AG08396 (cell line): ENCODE measurements at regions not wholly inside any gene's neighbourhood (a gene's known extent, or its start where the extent isn't known, plus 50 kb on each side); places are given as distances from the start of the nearest gene placed in this dataset.

Experiments
- DNase-seq: peaks from one replicate; pipeline ENCODE4 v3.0.0; 2012; ENCODE audit warnings: low spot score, mixed read lengths

DNA sequence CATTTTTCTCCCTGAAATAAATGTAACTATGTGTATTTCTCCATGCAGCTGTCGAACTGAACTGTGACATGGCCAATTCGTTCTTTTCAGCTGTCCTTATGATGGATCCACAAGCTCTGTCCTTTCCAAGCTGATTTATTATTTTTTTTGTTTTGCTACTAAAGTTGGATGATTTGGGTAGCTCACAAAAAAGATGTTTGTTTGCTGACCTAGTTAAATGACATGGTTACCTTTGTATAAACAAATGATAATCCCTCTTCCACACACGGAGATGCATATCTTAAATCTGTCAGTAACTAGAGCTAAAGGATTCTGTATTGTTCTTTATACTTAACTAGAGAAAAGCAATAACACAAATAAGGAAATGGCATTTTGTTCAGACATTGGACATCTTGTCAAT lies 884.3 kb upstream of the PCDH20 start:
- no peak for DNase-seq

DNA sequence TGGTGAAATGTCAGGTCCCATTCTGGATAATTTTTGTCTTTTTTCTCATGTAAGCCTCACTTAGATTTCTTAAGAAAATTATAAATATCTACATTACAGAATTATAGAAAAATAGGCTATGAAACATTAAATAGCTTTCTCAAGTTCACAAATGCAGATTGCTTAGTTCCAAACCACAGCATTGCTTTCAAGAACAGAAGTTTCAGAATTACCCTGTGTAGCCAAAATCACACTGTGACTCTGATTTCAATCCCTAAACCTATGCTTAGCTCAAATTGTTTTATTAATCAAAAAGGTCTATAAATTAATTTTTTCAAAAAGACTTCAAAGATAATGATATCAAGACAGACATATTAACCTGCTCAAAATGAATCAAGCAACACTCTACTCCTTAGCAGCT lies 881.2 kb upstream of the PCDH20 start:
- no peak for DNase-seq

DNA sequence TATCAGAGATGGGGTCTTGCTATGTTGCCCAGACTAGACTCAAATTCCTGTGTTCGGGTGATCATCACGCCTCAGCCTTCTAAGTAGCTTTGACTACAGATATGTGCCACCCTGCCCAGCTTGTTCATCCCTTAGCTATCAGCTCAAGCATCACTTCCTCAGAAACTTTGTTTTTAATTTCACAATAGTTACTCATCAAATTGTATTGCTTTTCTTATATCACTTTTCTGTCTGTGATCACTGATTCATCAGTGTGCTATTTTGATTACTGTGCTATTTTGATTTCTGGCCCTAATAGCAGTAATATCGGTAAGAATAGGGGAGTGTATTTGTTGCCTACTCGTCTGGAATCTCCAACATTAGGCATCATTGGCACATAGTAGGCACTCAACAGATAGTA lies 878.6 kb upstream of the PCDH20 start:
- DNase-seq: no peak

DNA sequence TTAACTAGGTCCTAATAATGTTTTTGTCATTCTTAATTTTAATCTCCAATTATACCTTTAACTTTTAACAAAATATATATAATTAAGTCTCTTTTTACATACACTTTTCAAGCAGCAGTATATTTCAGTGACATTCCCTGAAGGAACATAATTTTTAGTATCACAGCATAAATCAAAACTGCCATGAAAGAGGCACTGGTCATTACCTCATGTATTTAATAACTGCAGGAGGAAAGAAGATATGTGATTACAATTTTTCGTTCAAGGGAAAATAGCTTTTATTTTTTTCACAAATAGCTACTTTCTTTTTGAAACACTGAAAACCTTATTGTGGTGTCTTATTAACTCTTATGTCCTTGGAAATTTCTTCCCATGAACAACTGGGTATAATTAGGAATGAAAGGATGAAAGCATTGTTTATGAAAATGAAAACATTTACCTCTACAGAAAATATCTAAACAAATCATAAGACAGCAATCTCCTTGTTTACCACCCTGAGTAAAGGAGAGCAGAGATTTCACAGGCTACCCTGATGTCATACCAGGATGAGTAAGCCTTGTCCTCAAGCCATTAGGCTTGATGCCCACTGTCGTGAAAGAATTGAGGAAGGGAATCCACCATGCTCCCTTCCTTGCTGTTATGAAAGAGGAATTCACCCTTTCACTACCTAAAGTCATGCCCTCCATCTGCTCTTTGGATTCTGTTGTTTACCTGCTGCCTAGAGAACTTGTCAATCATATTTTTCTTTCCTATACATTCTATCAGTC lies 877.2 kb upstream of the PCDH20 start:
- no peak for DNase-seq

DNA sequence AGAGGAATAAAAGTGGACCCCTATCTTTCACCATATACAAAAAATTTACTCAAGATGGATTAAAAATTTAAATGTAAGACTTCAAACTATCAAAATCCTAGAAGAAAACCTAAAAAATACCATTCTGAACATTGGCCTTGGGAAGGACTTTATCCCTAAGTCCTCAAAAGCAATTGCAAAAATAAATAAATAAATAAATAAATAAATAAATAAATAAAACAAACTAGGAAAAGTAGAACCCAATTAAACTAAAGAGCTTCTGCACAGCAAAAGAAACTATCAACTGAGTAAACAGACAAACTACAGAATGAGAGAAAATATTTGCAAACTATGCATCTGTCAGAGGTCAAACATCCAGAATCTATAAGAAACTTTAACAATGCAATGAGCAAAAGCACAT lies 874.9 kb upstream of the PCDH20 start:
- no peak for DNase-seq

DNA sequence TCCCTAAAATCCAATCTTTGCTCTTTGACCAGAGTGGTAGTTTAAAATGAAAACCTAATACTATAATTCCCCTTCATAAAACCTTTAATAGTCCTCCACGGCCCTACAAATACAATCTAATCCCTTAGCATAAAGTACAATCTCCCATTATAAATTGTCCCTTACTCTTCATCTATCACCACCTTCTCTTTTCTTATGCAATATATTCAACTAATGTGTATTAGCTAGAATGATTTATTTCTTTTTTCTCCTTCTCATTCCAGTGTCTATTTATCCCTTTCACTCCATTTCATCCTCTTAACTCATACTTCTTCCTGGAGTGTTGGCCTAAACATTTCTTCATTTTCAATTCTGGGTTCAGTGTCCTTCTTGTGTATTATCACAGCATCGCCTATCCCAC lies 872.1 kb upstream of the PCDH20 start:
- no peak for DNase-seq

DNA sequence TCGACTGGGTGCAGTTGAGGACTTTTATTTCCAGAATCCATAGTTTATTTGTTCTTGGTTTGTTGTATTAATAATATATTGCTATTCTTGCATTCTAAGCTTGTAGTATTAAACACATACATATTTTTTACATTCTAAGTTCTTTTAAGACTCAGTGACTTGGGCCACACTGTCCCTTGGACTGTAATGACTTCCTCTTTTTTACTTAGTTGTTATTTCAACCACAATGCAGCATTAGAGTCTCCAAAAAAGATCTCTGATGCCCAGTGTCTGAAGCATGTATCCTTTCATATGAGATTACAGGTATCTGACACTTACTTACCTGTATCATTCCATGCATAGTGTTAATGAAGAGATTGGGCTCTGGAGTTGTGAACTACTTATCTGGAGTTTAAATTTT lies 864.9 kb upstream of the PCDH20 start:
- DNase-seq: no peak

DNA sequence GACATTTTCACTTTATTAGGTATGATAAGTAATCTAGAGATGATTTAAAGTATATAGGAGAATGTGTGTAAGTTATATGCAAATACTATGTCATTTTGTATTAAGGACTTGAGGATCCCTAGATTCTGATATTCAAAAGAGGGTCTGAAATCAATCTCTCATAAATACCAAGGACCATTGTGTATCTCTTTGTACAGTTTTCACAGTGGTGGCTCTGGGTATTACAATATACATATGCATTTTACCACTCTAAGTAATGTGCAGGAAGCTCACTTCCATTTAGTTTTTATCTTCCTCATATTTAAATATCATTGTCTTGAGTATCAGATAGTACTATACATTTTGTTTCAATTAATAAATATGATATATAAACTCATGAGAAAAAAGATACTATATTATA lies 862.6 kb upstream of the PCDH20 start:
- DNase-seq: no peak

DNA sequence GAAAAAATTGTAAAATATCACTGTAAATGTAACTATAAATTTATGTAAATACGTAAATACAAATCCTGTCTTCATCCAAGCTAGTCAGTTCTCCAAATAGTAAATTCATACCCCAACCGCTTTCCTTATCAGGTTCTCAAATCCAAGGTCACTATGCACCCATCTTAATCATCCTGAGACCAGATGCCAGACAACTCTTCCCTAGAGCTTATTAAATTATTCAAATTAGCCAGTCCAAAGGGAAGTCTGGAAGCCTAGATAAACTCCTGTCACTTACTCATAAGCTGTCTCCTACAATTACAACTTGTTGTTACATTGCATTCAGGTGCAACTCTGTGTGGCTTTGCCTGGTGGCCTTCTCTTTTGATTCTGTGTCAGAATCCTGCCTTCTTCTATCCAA lies 836.1 kb upstream of the PCDH20 start:
- no peak for DNase-seq

DNA sequence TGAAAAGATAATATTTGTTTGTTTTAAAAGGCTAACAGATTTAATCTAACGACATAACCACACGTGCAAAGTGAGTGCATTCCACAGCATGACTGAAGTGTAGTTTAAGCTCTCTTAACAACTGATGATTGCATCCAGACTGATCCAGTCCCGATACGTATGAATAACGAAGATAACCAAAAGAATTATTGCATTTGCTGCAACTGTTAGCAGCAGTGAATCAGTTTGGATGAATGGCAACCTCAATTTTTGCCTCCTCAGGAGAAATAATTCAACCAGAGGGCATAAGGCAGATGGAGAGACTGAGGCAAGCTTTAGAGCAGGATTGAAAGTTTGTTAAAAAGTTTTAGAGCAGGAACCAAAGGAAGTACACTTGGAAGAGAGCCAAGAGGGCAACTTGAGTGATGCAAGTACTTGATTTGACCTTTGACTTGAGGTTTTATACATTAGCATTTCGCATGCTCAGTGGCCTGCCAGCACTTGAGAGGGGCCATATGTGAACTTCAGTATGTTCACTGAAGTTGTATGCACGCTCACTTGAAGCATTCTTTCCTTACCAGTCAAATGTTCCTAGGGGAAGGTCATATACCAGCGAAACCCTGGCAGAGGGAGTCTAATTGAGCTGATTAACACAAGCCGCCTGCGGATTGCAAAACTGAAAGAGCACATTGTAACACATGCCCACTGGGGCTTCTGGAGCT lies 835.0 kb upstream of the PCDH20 start:
- DNase-seq: no peak

DNA sequence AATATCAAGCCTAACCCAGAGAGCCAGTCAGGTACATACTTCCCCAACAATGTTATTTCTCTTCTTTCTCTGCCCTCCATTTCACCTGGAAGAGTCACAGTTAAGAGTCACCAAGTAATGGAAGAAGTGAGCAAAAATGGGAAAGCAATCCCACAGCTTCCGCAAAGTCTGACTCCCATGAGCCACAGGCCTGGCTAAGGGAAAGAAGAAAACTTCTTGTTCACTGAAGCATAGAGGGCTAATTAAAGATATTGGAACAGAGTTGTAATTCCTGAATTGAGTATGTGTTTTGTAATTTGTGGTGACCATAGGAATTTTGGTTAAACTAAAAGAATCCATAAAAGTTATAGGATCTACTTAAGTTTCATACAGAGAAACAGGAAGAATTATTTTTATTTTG lies 830.9 kb upstream of the PCDH20 start:
- DNase-seq: no peak

DNA sequence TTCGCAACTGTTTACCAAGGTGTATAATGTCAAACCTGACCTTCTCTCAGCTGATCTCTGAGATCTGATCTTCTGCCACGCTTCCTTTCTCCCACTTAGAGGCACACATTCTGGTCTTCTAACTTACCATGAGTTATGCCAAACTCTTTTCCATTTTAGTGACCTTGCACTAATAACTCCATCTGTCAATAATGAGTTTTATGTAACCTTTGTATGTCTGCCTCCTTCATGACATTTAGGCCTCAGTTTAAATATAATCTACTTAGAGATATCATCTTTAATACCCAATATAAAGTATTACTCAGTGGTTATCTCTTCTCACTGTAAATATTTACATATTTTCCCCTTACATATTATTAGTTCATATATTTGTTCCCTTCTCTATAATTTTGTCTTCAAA lies 827.5 kb upstream of the PCDH20 start:
- DNase-seq: no peak

DNA sequence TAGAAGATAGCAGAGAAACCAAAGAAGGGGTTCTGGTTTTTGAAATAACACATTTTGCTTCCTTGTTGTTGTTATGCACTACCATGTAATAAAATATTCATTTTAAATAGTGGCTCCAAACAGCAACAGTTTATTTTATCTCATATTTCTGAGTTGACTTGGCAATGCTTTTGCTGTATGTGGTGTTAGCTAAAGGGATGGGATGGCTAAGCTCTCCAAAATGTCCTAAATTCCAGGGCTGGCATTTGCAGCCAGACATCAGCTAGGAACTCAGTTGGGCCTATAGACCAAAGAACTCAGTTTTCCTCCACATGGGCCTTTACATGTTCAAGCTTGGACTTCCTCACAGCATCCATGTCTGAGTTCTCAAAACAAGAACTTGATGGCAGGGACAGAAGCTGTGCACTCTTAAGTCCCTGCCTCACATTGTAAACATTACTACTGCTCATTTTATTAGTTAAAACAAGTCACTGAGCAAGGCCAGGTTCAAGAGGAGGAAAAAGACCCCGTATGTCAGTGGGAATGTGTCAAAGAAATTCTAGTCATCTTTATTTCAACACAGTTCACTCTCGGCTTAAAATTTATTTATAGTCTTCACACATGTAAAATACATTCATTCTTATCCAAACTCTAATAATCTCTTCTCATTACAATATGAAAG lies 819.3 kb upstream of the PCDH20 start:
- DNase-seq: no peak

DNA sequence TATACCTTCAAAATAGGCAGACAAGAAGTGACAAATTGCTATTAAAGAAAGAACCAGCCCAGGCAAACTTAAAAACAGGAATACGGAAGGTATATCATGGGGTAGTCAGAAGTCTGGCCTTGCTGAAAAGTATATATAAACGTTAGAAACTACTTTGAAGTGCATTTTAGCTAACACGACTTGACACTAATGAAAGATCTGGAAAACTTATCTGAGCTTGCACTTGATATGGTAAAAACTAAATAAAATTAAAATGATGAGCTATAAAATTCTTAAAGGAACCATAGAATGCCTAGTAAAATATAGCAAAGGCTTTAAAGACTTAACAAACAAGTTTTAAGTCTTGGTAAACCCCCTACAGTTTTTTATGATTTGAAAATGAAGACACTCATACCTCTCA lies 795.3 kb upstream of the PCDH20 start:
- no peak for DNase-seq

DNA sequence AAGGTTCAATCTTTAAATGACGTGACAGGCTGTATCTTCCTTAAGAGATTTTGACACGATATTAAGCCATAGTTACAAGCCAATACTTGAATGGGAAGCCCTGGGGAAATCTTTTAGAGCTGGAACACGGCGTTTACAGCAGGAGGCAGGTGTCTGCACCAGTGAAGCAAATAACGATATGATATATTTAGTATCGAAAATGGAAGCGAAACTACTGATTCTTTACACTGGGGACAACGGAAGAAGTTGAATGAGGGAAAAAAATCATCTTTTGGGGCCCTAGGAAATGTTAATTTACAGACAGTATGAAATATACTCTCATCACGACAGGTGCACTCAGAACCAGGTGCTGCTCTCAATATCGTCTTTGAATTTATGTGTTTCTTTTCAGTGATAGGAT lies 793.9 kb upstream of the PCDH20 start:
- no peak for DNase-seq

DNA sequence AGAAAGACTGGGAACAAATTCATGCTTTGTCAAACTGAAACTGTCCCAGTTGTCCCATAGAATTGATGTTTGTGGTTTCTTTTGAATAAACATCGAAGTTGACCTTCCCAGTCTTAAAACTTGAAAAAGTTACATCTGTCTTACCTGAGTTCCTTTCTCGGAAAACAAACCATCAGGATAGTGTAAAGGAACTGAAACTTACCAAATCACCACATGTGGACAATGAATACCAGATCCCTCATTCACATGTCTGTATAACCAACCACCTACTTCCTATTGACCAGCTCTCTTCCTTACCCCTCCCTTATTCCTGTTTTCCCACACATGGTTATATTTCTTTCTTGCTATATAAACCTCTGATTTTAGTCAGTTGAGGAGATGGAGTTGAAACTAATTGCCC lies 791.7 kb upstream of the PCDH20 start:
- no peak for DNase-seq

DNA sequence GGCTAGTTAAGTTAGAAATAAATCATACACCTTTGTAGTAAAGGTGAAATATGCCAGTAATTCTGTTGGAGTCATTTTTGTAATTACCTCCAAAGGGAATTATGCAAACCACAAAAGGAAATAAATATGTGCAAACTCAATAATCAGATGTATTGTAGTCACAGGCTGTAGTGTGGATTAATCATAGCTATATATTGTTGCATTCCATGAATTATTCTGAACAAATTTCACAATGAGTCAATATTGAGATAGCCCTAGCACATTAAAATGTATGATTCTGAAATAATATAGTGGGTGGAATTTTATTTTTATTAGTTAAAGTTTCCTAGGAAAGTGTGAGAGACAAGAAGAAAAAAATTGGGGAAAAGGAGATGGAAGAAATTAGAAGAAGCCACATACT lies 790.5 kb upstream of the PCDH20 start:
- DNase-seq: no peak

DNA sequence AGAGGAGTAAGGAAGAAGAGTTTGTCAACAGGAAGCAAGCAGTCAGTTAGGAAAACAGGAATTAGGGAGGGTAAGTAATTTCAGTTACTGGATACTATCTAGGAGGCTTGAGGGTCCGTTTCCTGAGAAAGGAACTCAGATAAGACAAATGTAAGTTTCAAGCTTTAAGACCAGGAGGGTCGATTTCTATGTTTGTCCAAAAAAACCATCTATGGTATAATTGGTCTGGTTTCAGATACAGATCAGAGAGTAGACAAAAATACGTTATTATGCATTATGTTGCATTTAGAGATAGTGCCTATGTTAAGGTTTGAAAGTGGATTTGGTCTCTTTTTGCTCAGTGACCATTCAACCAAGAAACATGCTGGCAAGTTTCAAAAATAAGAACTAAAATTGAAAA lies 789.6 kb upstream of the PCDH20 start:
- DNase-seq: no peak

DNA sequence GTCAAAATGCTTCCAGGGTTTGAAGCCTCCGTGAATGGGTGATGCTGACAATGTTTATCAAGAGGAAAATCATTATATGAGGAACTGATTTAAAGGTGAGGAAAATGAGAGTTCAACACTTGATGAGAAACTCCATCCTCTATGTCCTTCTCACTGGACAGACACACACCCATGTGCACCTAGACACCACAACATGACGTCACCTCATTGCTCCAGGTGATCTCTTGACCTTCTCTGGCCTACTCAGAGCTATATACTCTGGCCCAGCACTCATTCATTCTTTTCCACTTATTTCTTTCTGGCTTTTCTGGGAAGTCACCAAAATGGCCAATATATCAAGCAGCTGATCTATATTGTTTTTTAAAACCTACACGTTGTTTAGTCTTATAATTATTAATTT lies 778.7 kb upstream of the PCDH20 start:
- no peak for DNase-seq

DNA sequence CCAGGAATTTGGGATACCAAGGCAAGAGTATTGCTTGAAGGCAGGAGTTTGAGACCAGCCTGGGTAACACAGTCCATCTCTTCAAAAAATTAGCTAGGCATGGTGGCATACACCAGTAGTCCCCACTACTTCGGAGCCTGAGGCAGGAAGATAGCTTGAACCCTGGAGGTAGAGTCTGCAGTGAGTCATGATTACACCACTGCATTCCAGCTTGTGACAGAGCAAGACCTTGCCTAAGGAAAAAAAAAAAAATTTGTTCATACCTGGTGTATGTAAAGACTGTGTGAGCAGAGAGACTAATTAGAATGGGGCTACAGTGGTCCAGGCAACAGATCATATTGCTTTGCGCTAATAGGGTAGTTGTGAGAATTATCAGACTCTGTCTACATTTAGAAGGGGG lies 778.3 kb upstream of the PCDH20 start:
- no peak for DNase-seq

DNA sequence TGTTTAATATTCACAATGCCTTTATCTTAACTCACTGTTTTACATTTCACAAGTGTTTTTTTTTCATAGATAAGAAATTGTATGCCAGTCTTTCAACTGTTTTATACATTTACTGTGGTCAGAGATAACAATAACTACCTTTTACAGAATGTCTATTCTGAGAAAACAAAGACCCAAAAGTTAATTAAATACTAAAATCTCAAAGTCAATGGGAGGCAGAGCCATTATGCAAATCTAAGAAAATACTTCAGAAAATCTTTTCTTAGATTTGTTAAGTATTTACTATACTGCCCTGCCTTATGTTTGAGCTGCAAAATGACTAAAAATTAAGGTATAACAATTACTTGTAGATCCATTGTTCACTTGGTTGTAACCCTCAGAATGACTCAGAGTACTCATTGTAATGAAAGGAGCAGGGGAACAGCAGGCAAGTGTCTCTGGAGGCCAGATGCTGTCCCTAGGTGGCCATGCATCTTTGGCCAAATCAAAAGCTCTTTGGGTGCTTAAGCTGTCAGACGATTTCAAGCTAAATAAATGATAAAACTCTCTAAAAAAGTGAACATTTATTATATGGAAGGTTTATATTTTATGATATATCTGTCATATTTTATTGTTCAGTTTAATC lies 770.1 kb upstream of the PCDH20 start:
- no peak for DNase-seq

DNA sequence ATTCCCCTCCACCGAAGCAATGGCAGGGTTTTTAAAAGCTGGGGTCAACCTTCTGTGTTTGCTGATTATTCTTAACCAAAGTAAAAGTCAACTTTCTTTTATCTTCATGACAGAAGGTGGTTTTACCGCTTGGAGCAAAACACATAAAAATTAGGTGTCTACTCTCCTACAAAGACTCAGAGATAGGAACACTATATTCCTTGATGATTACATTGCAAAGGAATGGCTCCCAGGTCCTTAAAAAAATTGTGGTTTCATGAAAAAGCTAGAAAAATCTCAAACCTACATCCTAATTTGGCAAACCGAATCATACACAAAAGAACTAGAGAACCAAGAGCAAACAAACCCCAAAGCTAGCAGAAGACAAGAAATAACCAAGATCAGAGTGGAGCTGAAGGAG lies 760.4 kb upstream of the PCDH20 start:
- no peak for DNase-seq

DNA sequence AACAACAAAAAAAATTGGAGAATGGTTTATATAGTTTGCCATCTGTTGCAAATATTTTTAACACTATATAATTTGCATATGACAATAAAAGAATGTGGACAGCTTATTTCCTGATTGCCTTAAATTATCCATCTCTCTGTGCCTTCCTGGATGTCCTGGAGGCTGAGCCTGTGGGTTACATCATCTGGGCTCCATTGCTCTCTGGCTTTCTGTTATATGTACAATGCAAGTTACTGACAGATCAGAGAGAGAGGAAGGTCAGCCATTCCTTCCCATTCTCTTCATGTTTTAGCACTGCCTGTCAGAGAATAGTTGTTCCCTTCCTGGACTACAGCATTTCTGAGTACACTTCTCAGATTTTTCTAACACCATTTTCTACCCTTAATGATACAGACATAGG lies 758.3 kb upstream of the PCDH20 start:
- DNase-seq: no peak
